ENCODE measurements at regions not wholly inside any gene's neighbourhood (a gene's known extent, or its start where the extent isn't known, plus 50 kb on each side); places are given as distances from the start of the nearest gene placed in this dataset.

DNA sequence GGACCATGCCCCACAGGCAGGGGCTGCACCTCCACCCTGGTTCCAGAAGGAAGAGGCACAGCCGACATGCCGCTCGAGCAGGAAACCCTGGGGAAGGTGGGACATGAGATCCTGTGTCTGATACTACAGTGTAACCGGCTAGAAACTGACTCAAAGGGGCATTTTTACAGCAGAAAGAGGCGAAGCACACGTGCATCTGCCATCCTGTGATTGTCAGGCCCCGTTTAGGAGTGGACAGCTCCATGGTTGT, 62.7 kb downstream of the SIK1 start:
- DNase-seq (ENCODE audit: extremely low read depth in 1 of 11, low read depth in 9 of 11, low spot score in 4 of 11) = no peak

DNA sequence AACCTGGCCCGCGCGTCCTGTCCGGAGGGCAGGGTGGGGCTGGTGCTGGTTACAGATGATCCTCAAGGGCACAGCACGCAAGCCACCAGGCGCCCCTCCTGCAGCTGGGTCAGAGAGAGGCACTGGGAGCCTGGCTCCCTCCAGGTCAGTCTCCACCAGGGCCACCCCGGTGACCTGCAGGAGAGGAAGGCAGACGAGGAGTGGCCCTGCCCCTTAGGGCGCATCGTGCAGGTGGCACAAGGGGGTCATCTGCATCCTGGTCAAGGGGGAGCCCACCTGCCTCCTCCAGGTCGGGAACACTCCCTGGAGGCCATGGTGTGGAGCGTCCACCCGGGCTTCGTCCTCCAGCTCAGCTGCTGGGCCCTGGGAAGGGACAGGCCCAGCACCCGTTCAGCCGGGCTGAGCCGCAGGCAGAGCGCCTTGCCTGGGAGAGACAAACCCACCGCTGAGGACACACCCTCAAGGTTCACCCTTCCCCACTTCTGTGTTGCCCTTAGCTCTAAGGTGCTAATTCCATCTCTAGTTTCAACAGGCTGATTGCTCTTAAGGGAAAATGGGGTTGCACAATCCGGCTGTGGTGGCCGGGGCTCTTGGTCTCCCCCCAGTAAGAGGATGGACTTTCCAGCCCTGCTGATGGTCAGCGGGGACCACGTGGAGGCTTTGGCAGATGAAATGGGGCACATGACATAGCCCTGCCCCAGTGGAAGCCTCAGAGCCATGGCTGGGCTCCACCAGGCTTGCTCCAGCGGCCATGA, 63.2 kb downstream of the SIK1 start:
- DNase-seq (ENCODE audit: extremely low read depth in 1 of 11, low read depth in 9 of 11, low spot score in 4 of 11) = no peak

DNA sequence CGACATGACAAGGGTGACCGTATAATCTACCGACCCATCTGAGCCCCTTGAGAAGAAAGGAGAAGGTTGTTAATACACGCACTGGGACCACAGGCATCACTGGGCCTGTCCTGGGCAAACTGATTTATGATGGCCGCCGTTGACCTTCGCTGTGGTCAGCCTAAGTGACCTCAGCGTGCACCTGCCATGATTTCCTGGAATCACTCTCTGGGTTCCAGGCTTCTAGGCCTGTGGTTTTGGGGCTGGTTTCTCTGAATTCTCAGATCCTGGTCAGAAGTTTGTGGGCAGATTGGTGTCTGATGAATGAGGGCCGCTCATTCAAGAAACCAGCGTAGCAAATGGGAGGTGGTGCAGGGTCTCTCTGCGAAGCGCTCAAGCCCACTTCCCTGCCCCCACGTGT, 64.0 kb downstream of the SIK1 start:
- DNase-seq (ENCODE audit: extremely low read depth in 1 of 11, low read depth in 9 of 11, low spot score in 4 of 11) = no peak

DNA sequence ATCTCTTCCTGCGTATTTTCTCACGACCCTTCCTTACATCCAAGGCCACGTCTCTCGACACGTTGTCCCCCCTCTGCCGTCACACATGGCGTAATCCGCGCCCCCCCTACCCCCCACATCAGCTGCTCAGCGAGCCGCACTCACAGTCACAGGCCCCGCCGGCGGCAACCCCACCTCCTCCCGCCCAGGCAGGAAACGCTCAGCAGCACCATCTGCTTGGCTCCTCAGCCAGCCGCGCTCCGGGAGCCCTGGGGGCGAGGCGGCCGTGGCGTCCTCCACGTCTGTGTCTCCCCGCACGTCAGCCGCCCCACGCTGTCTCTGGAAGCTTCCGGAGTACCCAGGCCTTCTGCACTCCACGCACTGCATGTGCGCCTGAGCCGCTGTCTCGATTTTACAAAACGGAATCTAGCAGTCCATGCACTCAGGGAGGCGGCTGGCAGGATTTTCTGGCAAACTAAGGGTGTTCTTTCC, 64.6 kb downstream of the SIK1 start:
- peak in 3 of 11 donors; percentile 54 to 61 (median 58) for DNase-seq (ENCODE audit: extremely low read depth in 1 of 11, low read depth in 9 of 11, low spot score in 4 of 11)

DNA sequence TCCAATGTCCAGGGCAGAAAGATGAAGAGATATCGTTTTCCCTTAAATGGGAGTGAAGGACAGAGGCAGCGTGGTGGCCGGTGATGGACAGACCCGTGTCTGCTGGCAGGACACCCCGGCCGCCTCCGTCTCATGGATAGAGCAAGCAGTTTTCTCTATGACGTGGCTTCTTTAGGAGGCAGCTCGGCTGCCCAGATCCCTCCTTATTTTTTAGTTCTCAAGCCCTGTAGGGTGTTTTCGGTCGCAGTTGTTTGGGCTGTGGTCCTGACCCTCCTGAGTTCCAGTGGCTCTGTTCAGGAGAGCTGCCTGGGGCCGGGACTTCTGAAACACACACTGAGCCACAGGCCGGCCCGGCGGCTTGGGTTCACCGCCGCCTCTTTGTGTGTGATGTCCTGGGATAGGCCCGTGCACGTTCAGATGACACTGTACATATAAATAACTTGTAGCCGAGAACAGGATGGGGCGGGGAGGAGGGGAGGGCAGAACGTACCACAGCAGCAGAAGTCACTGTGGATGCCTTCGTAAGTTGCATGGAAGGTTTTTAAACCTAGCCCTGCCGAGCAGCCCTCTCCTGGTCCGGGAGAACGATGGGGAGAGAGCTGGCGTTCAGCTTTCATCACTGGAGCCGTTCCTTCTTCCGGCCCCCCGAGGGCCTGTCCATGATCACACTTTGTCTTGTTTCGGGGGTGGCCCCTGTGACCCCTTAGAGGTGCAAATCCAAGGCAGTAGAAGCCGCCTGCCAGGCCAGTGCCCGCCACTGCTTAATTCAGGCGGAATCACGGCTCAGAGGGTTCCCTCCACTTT, 65.2 kb downstream of the SIK1 start:
- no peak for DNase-seq (ENCODE audit: extremely low read depth in 1 of 11, low read depth in 9 of 11, low spot score in 4 of 11)

DNA sequence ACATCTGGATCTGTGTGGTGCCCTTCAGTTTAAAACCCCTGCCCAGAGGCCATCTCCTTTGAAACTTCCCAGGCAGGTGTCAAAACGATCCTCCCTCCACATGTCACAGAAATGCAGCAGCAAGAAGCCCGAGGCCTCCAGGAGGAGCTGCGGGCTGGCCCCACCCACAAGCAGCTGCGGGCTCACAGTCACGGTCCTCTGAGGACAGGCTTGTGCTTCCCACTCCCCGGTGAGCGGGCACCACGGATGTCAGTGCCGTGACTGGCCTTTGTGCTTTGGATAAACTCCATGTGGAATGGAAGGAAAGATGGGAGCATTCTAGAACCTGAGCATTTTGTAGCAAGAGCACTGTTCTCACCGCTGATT, 65.8 kb downstream of the SIK1 start:
- no peak for DNase-seq (ENCODE audit: extremely low read depth in 1 of 11, low read depth in 9 of 11, low spot score in 4 of 11)

DNA sequence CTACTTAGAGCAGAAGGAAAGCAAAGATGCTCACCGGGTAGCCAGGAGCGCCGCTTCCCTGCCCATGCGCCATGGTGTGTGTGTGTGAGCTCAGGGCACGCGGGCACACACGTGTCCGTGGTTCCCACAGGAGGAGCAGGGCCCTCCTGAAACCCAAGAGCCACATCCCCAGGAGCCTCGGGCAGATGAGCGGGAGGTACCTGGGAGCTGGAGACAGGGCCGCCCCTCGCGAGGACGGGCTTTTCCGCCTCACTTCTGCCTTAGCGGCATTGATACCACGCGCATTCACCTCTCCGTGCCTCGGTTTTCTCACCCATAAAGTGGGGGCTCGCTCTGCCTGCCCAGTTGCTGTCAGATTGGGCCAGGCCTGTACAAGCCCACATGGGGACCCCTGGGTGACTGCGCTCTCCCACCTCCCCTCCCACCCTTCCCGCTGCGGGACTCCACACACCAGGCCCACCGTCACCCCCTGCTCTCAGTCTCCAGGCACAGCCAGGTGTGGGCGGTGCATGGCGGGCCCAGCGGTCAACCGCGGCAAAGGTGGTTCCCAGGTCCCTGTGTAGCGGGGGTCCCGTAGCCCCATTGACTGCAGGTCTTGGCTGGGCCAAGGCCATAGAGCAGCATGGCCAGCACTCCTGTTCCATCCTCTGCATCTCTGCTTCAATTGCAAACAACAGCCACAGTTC, 66.3 kb downstream of the SIK1 start:
- no peak for DNase-seq (ENCODE audit: extremely low read depth in 1 of 11, low read depth in 9 of 11, low spot score in 4 of 11)

DNA sequence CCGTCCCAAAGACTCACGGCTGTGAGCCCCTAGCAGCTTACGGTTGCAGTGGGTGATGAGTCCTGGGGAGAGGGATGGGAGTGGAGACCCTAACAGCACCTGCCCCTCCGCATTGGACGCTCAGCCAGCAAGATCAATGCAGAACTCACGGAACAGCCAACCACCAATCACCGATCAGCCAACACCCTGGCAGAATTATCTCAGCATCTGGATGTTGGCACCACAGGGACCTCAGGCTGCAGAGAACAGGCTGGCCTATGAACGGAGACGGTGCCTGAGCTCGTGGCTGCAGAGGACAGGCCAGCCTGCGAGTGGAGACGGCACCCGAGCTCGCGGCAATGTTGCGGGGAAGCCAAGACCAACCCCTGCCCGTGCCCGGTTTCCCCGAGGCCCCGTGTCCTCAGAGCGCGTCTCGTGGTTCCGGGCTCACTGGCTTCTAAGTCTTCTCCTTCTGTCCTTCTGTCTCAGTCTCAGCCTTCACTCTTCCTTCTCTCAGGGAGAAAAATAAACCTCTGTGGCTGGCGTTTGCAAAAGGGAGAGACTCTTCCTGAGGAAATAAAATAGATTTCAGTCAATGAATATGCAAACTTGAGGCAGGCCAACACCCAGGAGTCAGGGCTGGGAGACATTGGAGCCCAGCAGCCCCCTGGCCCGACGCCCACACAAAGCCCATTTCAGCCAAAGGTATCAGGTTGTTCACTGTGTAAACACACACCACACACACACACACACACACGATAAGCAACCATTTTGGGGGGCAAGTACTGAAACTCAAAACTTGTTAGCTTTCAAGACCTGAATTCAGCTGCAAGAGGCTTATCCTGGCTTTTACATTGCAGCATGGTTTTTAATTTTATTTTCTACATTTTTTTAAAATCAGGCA, 67.8 kb downstream of the SIK1 start:
- DNase-seq (ENCODE audit: extremely low read depth in 1 of 11, low read depth in 9 of 11, low spot score in 4 of 11) = no peak

DNA sequence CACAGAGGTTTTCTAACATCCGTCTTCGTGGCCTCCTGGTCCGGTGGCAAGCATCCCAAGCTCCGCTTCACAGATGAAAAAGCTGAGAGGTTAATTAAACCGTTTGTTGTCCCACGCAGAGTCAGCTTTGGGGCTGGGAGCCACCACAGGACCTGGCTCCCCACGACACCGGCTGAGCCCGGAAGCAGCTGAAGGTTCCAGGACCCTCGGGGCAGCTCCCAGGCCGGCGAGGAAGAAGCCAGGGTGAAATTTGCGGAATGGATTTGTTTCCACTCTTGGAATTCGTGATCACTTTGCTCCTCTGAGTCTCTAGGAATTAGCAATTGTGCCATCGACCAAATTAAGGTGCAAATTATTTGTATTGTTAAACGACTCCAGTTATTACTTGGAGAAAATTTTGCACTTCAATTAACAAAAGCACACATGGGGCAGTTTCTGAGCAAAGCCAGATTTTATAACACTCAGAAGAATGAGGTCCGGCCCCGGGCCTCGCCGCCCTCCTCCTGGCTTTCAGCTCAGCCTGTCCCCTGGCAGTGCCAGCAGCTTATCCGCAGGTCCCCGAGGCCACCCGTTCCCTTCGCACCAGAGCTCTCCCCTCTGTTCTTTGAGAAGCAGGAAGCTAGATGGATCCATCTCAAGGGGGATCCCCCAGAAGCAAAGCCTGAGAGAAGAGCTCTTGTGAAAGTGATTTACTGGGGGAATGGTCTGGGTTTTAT, 69.1 kb downstream of the SIK1 start:
- no peak for DNase-seq (ENCODE audit: extremely low read depth in 1 of 11, low read depth in 9 of 11, low spot score in 4 of 11)

DNA sequence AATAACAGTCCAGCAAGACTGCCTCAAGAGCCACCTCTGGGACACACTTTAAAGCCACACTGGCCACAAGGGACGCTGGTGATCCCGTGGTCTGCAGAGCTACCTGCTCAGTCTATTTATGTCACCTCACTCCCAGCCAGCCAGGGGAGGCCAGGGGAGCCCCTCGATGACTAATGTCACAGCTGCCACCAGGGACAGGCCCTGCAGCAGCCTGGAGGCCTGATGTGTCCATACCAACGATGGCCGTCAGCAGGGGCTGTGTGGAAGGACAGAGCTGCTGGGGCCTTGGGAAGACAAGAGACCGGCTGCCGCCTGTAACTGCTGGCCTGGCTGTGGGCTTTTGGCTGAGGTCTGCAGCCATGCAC, 71.0 kb downstream of the SIK1 start:
- no peak for DNase-seq (ENCODE audit: extremely low read depth in 1 of 11, low read depth in 9 of 11, low spot score in 4 of 11)

DNA sequence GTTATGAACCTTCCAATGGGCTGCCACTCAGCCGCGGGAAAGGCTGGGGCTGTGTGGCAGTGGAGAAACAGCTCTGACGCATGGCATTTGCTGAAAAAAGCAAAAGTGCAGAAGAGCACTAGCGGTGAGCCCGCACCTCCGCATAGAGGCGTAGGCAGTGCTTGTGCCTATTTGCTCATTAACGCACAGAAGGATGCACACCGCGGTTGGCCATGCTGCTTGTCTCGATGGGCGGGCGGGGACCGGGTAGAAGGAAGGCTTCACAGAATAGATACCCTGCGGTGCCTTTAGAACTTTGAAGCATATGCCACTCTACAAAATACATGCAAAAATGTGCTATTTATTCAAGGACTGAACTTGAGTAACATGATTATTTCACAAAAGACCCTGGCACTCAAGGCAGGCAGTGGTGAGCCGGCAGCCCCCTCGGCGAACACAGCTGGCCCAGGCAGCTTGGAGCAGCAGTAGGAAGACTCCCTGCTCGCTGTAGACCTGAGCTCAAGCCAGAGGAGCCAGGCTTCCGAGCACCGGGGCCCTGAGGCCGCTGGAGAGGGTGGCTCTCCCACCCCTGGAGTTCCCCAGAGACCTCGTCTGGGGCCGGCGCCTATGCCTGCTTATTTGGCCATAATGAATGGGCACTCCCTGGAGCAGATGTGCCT, 71.5 kb downstream of the SIK1 start:
- no peak for DNase-seq (ENCODE audit: extremely low read depth in 1 of 11, low read depth in 9 of 11, low spot score in 4 of 11)

DNA sequence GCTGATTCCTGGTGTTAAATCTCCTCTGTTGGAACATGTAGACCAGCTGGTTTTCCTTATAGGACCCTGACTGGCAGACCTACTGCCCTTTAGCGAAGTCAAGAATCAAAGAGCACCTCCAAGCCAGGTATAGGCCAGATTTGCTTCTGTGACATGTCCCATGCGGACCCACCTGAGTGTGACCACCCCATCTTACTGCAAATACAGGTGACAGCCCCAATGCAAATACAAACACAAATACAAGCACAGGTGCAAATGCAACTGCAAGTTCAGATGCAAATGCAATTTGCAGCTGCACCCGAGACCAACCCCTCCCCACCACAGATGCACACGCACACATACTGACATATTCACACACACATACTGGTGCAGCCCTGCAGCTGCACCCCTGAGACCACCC, 72.3 kb downstream of the SIK1 start:
- DNase-seq (ENCODE audit: extremely low read depth in 1 of 11, low read depth in 9 of 11, low spot score in 4 of 11) = no peak

DNA sequence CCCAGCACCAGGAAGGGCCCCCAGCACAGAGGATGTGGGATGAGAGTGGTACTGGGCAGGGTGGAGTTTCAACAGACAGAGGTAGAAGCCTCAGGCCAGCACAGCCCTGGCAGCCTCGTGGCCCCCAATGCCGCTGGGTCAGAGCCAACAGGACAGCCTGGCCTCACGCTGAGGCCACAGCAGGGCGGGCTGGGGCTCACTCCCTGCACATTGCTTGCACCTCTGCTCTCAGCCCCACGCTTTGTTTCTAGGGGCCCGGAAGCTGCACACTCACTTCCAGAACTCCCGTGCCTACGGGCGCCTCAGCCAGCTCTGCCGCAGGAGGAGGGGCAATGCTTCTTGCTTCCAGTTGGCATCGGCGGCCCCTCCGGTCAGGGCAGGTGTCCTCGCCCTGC, 72.9 kb downstream of the SIK1 start:
- no peak for DNase-seq (ENCODE audit: extremely low read depth in 1 of 11, low read depth in 9 of 11, low spot score in 4 of 11)

DNA sequence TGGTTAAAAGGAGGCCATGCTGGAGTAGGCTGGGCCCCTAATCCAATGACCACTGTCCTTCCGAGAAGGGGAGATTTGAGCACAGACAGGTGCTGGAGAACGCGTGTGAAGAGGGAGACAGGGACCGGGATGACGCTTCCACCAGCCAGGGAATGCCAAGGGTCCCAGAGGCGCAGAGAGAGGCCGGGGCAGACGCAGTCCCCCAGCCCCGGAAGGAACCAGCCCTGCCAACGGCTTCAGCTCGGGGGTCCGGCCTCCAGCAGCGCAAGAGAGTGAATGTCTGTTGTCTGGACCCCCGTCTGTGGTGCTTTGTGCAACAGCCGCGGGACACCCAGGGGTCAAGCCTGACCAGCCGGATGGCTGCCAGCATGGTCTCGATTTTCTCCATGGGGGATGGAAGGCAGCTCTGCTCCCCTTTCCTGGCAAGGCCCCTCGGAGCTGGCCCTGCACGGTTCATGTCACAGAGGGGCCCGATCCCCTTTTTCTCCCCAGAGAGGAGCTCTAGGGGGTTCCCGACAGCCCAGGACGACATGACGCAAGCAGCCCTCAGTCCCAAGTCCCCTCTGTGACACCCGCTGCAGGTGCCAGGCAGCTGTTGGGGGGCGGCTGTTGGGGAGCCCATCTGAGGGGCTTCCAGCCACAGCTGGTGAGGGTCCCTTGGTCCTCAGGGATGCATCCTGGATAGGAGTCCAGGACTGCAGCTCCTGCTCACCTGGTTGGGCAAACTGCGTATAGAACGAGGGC, 73.5 kb downstream of the SIK1 start:
- DNase-seq (ENCODE audit: extremely low read depth in 1 of 11, low read depth in 9 of 11, low spot score in 4 of 11) = no peak

DNA sequence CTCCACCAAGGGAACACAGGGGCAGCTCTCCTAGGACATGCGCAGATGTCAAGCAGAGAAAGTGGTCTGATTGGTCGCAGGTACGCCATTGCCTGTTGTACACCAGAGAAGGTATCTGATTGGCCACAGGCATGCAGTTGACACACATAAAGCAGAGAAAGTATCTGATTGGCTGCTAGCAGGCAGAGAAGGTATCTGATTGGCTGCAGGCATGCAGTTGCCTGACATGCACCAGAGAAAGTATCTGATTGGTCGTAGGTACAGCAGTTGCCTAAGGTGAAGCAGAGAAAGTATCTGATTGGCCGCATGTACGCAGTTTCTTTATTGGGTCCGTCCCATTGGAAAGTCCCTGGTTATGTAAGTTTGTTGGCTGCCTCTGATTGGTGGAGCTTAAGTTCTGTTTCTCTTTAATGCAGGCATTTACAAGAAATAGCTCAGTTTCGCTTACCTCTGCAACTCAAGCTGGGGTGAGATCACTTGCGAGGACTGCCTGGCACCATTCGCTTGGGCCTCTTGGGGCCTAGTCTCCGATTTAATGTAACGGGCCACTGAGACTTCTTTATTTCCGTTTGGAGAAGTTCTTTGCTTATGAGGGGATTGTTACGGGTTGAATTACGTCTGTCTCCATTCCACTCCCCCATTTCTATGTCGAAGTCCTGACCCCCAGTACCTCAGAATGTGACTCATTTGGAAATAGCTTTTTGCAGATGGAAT, 74.2 kb downstream of the SIK1 start:
- no peak for DNase-seq (ENCODE audit: extremely low read depth in 1 of 11, low read depth in 9 of 11, low spot score in 4 of 11)

DNA sequence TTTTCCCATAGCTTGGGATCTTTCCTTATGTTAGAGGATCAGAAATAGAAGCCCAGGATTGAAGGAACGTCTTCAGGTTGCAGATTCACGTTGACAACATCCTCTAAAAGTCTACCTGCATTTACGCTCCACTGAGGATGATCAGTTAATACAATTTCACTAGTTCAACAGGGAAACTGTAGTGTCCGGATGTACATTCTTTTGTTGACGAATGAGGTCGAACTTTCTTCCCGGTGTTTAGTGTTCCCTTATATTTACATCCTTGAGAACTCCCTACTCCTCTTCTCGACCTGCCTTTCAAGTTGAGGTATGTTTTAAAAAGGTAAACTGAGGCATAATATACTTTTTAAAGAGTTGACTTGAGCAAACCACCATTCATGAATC, 74.8 kb downstream of the SIK1 start:
- no peak for DNase-seq (ENCODE audit: extremely low read depth in 1 of 11, low read depth in 9 of 11, low spot score in 4 of 11)

DNA sequence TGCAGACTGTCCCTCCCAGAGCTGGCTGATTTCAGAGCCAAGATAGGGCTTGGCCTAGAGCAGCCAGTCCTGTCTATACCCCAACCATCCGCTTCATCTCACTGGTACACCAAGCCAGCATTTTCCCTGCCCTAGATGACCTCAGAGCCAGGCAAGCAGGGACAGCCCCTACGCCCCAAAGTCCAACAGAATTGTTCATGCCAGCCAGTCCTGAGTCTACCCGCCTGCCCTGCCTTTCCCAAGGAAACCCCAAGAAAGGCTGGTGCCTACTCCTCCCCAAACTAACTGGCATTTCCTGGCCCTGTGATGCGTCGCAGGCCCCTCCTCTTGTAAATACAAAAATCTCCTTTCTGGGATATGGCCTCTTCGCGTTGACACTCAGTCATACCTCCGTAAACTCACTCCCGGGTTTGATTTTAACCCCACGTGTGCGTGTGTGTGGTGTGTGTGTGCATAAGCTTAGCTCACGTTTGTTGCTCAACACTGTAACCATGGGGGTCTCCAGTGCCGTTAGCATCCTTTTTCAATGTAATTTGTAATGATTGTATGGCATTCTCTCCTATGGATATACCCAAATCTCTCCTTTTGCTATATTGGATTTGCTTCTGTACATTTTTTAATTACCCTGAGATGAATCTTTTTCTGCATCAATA, 75.3 kb downstream of the SIK1 start:
- DNase-seq (ENCODE audit: extremely low read depth in 1 of 11, low read depth in 9 of 11, low spot score in 4 of 11) = no peak

Measured in renal cortex interstitium (tissue), 11 donors.